Left lung (tissue), 4 donors: ENCODE measurements at regions not wholly inside any gene's neighbourhood (a gene's known extent, or its start where the extent isn't known, plus 50 kb on each side); places are given as distances from the start of the nearest gene placed in this dataset.
A peak's percentile ranks its signal among the peaks of the same experiment; 100 is the strongest.
"Not testable (repeated sequence)": the region's sequence is repeated elsewhere in the genome, so short reads cannot be mapped to it uniquely, and the experiment has no call there.

Source experiments
- ATAC-seq: fragments of 200-7000 bp; cut with Tn5 transposase; one replicate; pipeline ENCODE4 v1.9.1; 2020; ENCODE audit warnings: moderate library complexity
- DNase-seq, 4 donors: peaks; one replicate each; pipeline ENCODE4 v3.0.0-alpha.2; 2013 to 2020
- H3K27ac ChIP-seq, 2 donors: fragments of 200-600 bp; sonication (generic) in 1 of 2; one replicate each; pipeline versions ENCODE4 v1.5.0 to v1.8.0; 2020 to 2021
- H3K27me3 ChIP-seq, 2 donors: fragments of 200-600 bp; sonication (generic) in 1 of 2; one replicate each; pipeline versions ENCODE4 v1.5.0 to v1.8.0; 2020 to 2021
- H3K36me3 ChIP-seq, 2 donors: fragments of 200-600 bp; sonication (generic) in 1 of 2; one replicate each; pipeline versions ENCODE4 v1.5.0 to v1.8.0; 2020 to 2021
- H3K4me1 ChIP-seq, 2 donors: fragments of 200-600 bp; one replicate each; pipeline ENCODE4 v1.8.0; 2021
- H3K4me3 ChIP-seq, 2 donors: fragments of 200-600 bp; sonication (generic) in 1 of 2; one replicate each; pipeline versions ENCODE4 v1.5.0 to v1.8.0; 2020 to 2021; ENCODE audit warnings: mild to moderate bottlenecking in 1 of 2
- H3K9me3 ChIP-seq, 2 donors: fragments of 200-600 bp; sonication (generic) in 1 of 2; one replicate each; pipeline versions ENCODE4 v1.5.0 to v1.8.0; 2020 to 2021
- intact Hi-C, 2 donors: fragments of 100-400 bp; cut with DNase I; formaldehyde crosslinking; loops; one replicate each; pipeline versions ENCODE4 v1.11.2 to v1.14.2; 2022
- TF ChIP-seq, protein P1 (sequence below), 2 donors: fragments of 200-600 bp; sonication (generic) in 1 of 2; IDR thresholded peaks; one replicate each; pipeline versions ENCODE4 v1.5.0 to v1.8.0; 2021; ENCODE audit warnings: antibody characterized with exemption in 2 of 2
- donor health status: DM: no; HTN: yes; CAD: no.
- donor health status: DM: no; HTN: no; CAD: no.

DNA sequence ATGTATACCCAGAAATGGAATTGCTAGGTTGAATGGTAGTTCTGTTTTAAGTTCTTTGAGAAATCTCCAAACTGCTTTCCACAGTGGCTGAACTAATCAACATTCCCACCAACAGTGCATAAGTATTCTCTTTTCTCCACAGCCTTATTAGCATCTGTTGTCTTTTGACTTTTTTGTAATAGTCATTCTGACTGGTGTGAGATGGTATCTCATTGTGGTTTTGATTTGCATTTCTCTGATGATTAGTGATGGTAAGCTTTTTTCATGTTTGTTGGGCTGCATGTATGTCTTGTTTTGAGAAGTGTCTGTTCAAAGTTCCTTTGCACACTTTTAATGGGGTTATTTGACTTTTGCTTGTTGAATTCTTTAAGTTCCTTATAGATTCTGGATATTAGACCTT, 52.4 kb upstream of the EHHADH start:
- H3K4me1 ChIP-seq, H3K27me3 ChIP-seq, DNase-seq, ATAC-seq, H3K27ac ChIP-seq, intact Hi-C loops, H3K36me3 ChIP-seq, H3K4me3 ChIP-seq: not testable (repeated sequence)
- H3K9me3 ChIP-seq, result peaks cover 0 to 12% of the 10 kb centered on the region in 2 donors

DNA sequence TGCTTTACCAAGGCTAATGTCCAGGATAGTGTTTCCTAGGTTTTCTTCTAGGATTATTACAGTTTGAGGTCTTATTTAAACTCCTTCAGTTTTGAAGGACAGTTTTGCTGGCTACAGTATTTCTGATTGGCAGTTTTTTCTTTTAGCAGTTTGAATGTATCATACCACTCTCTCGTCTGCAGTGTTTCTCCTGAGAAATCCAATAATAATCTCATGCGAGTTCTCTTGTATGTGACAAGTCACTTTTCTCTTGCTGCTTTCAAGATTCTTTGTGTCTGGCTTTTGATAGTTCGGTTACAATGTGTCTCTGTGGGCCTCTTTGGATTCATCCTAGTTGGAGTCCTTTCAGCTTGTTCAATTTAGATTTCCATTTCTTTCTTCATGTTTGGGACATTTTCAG, 53.0 kb upstream of the EHHADH start:
- ATAC-seq (no peak), DNase-seq (no peak)
- H3K4me1 ChIP-seq, result peaks cover 0 to 6% of the 10 kb centered on the region in 2 donors
- H3K4me3 ChIP-seq, result no peak overlapping the region
- TF ChIP-seq, protein P1, sequence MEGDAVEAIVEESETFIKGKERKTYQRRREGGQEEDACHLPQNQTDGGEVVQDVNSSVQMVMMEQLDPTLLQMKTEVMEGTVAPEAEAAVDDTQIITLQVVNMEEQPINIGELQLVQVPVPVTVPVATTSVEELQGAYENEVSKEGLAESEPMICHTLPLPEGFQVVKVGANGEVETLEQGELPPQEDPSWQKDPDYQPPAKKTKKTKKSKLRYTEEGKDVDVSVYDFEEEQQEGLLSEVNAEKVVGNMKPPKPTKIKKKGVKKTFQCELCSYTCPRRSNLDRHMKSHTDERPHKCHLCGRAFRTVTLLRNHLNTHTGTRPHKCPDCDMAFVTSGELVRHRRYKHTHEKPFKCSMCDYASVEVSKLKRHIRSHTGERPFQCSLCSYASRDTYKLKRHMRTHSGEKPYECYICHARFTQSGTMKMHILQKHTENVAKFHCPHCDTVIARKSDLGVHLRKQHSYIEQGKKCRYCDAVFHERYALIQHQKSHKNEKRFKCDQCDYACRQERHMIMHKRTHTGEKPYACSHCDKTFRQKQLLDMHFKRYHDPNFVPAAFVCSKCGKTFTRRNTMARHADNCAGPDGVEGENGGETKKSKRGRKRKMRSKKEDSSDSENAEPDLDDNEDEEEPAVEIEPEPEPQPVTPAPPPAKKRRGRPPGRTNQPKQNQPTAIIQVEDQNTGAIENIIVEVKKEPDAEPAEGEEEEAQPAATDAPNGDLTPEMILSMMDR (IDR thresholded peaks at IDR 0.05), result no peak
- no peaks in the 10 kb centered on the region for H3K36me3 ChIP-seq
- no peak overlapping the region for H3K27ac ChIP-seq
- no peaks in the 10 kb centered on the region for H3K27me3 ChIP-seq
- intact Hi-C loops, result no loop called here
- H3K9me3 ChIP-seq, result peaks cover 0 to 12% of the 10 kb centered on the region in 2 donors

DNA sequence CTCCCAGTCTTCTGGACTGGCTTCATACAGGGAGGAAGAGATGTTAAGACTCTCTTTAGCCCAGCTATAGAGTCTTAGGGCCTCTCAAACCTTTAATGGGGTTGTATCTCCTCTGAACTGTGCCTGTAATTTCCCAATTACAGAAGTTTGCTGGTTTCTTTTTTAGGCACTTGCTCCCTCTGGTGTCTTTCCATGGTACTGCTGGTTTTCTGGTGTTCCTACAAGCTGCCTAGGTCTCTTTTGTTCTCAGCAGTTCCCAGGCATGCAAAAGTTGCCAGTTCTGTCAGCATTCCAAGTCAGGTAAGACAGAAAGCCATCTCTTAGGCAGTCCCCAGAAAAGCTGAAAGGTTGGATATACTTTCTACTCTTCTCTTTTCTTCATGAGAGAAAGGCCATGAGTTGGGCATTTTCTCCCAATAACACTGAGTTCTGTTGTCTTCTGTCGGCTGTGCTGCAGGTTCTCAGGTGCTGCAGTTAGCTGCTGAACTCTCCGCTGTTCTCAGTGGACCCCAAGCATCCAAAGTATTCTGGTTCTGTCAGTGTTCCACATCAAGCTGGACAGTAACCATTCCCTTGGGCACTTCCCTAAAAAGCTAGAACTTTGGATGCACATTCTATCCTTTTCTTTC, 54.4 kb upstream of the EHHADH start:
- intact Hi-C loops, result no loop called here
- peaks cover 0 to 12% of the 10 kb centered on the region in 2 donors for H3K9me3 ChIP-seq
- peak; percentile 92 for ATAC-seq
- H3K36me3 ChIP-seq, result no peaks in the 10 kb centered on the region
- H3K27ac ChIP-seq, result no peak overlapping the region
- TF ChIP-seq, protein P1 (IDR thresholded peaks at IDR 0.05), result peak; percentile 56 to 77
- DNase-seq, result no peak
- H3K4me3 ChIP-seq, result no peak overlapping the region
- H3K27me3 ChIP-seq, result no peaks in the 10 kb centered on the region
- peaks cover 0 to 10% of the 10 kb centered on the region in 2 donors for H3K4me1 ChIP-seq

DNA sequence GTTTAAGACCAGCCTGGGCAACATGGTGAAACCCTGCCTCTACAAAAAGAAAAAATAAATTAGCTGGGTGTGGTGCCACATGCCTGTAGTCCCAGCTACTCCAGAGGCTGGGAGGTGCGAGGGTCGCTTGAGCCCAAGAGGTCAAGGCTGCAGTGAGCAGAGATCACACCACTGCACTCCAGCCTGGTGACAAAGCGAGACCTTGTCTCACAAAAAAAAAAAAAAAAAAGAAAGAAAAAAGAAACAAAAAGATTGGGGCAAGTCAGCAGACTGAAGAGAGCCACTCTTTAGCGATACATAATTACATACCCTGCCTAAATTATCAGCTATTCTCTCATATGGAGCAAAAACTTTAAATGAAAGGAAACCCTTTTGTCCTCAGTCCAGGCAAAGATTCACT, 53.6 kb upstream of the MAP3K13 start:
- TF ChIP-seq, protein P1 (IDR thresholded peaks at IDR 0.05), result no peak
- no peaks in the 10 kb centered on the region for H3K27me3 ChIP-seq
- H3K4me3 ChIP-seq, result no peak overlapping the region
- no peak overlapping the region for H3K27ac ChIP-seq
- intact Hi-C loops, result no loop called here
- peaks cover 0 to 12% of the 10 kb centered on the region in 2 donors for H3K9me3 ChIP-seq
- H3K4me1 ChIP-seq, result peaks cover 0 to 10% of the 10 kb centered on the region in 2 donors
- no peak for DNase-seq
- H3K36me3 ChIP-seq, result no peaks in the 10 kb centered on the region
- ATAC-seq, result no peak

DNA sequence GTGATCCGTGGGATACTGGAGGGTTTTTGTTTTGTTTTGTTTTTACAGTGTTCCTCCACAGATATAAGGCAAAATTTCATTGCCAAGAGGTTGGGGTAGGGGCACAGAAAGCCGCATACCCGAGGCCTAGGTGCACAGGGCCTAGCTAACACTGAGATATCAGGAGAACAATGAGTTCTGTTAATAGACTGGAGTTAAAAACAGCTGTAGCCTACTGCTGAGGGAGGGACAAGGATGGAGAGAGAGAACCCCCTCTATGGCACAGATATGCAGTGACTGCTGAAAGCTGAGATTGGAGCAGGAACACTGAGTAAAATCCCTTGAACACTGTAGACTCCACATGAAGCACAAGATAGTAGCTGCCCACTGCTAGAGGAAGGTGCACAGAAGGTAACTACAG, 53.1 kb upstream of the MAP3K13 start:
- no peak for ATAC-seq
- peaks cover 0 to 12% of the 10 kb centered on the region in 2 donors for H3K9me3 ChIP-seq
- H3K36me3 ChIP-seq, result no peaks in the 10 kb centered on the region
- H3K27me3 ChIP-seq, result no peaks in the 10 kb centered on the region
- H3K4me3 ChIP-seq, result no peak overlapping the region
- peaks cover 0 to 10% of the 10 kb centered on the region in 2 donors for H3K4me1 ChIP-seq
- no peak overlapping the region for H3K27ac ChIP-seq
- intact Hi-C loops, result no loop called here
- TF ChIP-seq, protein P1 (IDR thresholded peaks at IDR 0.05), result no peak
- DNase-seq, result no peak

DNA sequence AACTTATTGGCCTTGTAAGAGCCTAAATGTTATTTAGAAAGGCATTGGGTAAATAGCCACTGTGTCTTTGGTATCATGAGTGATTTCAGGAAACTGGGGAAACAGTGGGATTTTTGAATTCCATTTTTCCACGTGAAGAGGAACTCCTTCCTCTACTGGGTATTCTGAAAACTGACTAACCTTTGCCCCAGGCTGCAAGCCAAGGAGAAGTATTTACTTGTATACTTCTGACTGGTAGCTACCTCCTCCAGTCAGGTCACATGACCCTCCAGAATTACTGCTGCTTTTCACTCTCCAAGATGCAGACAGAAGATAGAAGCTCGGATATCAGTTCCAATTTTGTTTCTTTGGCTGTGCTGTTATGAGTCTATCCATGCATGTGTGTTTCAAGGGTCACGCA, 50.9 kb upstream of the MAP3K13 start:
- peaks cover 0 to 13% of the 10 kb centered on the region in 2 donors for H3K4me1 ChIP-seq
- no peak for DNase-seq
- no peaks in the 10 kb centered on the region for H3K27me3 ChIP-seq
- no peak overlapping the region for H3K4me3 ChIP-seq
- H3K27ac ChIP-seq, result no peak overlapping the region
- H3K36me3 ChIP-seq, result no peaks in the 10 kb centered on the region
- peak; percentile 53 for ATAC-seq
- intact Hi-C loops, result no loop called here
- TF ChIP-seq, protein P1 (IDR thresholded peaks at IDR 0.05), result no peak
- H3K9me3 ChIP-seq, result peaks cover 0 to 8% of the 10 kb centered on the region in 2 donors
